Activated CD8-positive, alpha-beta memory T cell treated with anti-CD3 and anti-CD28 coated beads, Interleukin-2, amount 50 U/mL, for 4 hours (primary cell): ENCODE measurements at regions not wholly inside any gene's neighbourhood (a gene's known extent, or its start where the extent isn't known, plus 50 kb on each side); places are given as distances from the start of the nearest gene placed in this dataset.

Experiments
- DNase-seq: peaks from one replicate; pipeline ENCODE4 v3.0.0-alpha.2; 2020

DNA sequence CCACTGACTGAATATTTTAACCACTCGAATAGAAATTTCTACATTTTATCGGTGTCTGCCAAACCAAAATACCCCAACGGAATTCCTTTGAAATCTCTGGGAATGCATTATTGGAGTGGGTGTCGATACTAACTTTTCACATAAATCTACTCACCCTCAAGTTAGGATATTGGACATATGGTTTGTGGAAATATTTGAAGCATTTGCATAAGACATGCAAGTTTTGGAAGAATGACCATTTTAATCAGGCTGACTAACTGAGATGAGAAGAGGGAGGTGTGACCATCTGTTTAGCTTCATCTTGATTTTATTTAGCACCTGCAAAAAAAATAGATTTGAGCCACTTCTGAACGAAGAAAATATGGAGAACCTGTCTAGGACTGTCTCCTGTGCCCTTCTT is 61.2 kb downstream of the KLF6 start:
- DNase-seq = no peak

DNA sequence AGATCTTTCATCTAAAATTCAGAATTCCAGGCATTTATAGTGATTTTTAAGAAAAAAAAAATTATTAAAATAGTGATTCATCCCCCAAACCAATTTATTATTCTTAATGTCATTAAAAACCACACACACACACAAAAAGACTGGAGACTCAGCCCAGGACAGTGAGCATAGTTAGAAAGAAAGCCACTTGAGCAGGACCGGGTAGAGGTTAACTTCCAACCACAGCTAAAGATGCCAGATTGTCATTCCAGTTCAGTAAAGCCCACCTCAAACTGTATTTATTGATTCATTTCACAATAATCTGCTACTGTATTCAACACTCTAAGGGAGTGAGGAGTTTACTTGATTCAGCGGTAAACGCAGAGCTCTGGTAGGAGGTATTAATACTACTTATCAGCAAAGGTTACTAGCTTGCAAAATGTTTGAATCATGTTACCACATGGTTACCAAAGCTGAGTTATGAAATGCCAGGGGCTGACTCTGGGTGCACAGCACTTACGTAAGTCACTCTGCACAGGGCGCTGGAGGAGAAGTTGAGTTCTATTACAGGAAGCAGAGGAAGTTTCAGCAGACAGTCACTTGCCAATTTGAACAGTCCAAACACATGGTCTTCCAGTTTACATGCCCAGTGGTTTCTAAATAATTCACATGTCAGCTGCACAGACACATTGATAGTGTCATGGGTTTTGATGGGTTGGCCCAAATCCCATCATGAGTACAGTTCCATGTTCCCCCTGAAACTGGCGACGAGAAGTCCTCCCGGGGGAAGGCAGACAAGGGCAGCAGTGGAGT is 64.6 kb downstream of the KLF6 start:
- no peak for DNase-seq

DNA sequence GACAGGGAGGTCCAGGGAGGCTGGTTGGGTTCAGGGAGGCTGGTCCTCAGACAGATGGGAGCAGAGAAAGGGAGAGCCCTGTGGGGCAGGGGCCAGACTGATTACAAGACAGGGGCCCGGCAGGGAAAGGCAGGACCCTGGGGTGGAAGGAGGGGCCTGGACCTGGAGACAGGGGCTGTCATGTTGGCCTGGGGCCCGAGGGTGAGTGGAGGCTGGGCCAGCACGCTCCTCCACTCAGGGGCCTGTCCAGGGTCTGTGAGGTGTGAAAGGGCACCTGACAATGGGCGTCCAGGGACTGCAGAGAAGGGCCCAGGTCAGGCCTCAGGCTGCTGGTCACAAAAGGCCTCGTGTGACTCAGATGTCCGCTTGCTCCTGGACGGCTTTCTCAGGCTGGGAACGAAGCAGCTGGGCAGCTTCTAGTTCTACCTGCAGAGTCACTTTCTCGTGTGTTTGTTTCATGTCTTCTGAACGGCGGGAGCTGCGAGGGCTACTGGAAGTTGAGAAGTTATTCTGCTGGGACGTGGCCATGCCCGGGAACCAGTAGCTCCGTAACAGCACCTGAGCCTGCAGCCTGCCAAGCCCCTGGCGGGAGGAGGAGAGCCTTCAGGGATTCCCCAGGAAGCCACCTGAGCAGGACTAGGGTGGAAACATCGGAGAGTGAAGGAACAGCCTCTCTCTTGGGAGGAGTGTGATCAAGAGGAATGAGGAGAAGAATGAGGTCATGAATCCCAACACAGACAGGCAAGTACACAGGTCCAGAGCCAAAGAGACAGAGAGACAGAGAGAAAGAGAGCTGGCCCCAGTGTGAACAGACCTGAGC is 65.8 kb downstream of the KLF6 start:
- DNase-seq = no peak

DNA sequence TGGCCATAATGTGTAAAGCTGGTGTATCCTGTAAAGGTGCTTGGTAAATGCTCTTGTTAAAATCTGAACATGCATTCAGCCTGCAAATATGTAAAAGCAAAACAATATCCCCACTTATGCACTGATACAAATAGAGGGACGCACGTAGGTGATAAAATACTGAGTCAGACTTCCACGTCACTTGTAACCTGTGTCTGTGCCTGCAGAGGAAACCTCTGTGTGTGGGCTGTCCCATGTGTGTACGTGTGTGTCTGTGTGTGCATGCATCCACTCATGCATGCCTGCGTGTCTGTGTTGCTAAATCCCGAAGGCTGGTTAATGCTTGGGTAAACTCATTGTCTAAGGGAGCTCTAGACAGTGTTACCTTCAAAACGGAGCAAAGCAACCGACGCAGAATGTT is 68.9 kb downstream of the KLF6 start:
- DNase-seq = no peak

DNA sequence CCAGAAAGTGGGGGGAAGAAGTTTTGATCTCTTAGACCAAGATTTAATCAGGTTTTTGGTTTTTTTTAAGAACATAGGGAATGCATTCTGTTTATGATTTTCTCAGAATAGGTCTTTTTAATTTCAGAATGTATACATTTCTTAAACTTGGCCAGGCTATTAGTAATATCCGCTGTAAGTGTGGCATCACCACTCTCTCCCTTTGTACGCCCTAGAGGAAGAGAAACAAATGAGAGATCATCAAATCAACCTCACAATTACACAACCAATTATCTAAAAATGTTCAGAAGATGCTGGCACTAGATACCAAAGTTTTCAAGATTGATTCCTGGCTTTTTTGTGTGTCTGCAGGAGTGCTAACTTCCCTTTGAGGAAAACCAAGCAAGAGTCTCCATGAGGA is 70.0 kb downstream of the KLF6 start:
- DNase-seq = no peak

DNA sequence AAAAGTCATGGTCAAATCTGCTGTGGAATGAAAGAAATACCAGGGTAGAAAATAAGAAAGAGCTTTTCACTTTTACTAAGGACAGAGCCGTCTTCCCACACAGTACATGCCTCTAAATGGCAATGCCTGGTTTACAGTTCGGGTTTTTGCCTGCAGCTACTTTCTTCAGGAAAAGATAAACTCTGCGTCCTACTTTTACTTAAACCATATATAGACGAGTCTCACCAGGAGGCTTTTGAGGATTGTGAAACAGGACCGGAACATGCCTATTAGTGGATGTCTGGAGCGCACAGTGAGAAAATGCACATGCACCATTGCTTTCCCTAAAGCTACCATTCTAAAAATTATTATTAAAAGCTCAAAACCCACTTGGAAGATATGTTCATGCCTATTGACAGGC is 70.5 kb downstream of the KLF6 start:
- DNase-seq = no peak

DNA sequence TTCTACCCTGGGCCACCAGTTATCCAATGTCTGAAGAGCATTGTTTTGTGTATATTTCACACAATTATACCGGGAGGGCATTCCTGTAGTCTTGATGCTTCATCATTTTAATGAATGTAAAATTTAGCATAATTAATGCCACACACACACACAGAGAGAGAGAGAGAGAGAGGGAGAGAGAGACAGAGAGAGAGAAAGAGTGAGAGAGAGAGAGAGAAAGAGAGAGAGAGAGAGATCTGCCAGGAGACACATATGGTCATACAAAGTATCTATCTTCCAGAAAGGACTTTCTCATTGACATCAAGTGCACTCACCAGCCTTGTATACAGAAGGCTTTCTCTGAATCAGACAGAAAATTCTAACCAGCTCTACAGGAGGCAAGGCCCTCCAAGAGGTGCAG is 72.3 kb downstream of the KLF6 start:
- no peak for DNase-seq

DNA sequence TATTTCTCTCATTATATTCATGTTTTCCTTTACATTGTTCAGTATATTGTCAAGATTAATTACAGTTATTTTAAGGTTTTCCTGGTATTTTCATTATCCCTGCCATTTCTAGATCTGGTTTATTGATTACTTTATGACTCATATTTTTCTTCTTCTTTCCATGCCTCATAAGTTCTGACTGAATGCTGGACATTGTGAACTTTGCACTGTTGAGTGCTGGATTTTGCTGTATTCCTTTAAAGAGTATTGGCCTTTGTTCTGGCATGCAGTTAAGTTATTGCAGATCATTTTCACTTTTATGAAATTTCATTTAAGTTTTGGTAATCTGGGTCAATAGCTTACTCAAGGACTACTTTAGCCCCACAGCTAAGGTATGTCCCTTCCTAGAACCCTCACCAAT is 73.1 kb downstream of the KLF6 start:
- no peak for DNase-seq

DNA sequence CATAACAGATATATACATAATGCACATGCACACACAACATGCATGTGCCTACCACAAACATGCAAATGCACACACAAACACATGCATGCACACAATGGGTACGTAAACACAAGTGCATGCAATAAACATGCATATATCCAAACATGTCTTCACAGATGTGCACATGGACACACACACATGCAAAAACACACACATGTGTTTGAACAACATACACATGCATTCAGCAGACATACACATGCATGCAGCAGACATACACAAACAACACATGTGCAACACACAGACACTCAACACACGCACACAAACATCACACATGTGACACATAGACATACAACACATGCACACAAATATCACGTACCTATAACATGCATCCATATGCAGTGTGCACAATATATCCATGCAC is 74.2 kb downstream of the KLF6 start:
- DNase-seq = no peak

DNA sequence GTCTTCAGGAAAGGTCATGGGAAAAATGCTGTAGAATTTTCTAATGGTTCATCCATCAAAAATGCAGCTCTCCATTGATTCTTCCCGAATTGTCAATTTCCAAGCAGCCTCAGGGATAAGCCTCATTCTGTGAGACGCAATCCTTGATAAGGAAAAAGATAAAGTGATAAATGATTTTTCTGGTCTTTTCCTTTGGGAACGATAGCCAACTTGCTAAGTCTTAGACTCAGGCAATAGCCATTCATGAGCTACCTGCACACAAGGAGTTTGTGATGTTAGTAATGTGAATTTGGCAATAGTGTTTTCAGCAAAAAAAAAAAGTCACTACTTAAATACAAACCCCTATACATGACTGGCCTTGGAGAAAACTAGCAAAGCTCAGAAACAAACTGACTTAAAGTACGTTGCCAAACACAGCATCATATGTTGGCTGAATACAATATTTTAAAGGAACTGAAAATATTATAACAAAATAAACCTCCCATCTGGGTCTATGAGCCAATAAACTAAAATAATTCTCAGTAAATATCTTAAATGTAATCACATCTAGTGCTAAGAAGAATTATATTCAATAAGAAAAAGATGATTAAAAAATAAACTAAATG is 75.5 kb downstream of the KLF6 start:
- no peak for DNase-seq

DNA sequence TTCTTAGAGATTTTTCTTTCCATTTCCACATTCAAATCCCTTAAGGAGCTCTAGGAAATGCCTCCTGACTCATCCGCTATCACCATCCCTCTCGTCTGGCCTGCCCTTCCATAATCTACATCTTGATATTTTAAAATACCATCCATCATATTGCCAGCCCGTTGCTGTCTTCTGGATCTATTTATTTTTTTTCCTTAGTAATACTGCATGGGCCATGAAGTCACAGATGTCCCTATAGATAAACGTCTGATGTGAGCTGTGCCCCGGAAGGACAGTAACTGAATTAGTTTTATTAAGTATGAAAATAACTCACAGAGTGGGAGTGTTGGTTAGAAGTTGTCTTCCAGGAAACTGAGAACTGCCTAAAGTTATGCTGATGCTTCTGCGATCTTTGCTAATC is 76.2 kb downstream of the KLF6 start:
- DNase-seq = no peak

DNA sequence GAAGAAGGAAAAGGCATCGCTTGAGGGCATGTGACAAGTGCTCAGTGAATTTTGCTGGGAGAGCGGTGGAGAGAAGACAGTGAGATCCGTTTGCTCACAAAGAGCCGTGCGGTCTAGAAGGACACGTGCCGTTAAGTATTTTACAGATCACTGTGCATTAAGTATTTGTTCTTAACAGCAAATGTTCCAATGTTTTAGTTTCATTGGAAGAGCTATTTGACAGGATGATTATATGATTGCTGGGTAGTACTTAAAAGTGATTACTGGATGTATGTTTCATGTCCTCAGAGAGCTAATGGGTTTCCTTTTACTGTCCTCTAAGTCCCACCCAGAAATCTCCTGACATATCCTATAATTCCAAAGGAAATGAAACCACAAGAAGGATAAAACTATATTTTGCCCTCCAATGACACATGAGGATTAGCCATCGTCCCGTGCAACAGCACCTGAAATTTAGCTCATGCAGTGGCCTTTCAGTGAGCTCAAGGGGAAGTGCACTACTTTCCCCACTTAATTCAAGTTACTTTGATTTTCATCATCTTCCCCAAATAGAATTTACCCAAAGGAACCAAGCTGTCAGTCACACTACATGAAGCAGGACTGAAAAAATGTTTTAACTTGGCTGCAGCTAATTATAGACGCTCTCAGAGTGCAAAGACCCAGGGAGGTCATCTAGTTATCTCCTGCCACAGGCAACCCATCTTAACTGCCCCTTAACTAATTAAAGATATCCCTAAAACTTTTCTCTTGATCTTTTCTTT is 80.3 kb downstream of the KLF6 start:
- no peak for DNase-seq

DNA sequence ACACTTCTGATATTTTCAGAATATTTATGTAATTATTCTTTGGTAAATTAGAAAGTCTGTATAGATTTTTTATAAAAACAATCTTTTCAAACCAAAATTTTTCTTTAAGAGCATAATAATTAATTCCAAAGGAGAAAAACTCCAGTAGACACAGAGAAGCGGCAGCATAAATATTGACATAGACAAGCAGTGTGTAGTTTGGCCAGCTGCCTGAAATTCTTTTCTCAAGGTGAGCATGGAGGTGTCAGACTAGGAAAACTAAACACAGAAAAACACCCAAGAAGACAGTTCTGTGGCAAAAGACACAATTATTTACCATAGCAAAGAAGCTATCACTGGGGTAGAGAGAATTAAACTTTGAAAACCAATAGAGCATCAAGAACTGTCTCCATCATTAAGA is 82.4 kb downstream of the KLF6 start:
- DNase-seq = no peak

DNA sequence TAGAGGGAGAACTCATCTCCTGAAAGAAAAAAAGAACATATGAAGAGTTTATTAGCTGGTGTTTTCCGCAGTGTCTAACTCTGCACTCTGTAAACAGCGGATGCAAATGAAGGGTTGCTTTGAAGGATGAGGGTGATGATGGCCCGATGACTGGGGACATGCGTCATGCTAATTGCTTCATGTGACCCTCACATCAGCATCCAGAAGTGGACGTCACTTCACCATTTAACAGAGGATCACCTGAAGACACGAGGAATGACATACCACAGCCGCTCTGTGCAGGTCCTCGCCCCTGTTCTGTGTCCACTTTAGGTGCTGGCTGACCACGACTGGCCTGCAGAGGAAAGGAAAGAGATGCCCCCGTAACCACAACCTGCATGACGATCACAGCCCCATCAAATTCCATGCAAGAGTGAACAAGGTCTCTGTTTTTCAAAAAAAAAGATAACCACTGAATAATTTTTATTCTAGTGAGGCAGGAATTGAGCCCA is 82.9 kb downstream of the KLF6 start:
- no peak for DNase-seq

DNA sequence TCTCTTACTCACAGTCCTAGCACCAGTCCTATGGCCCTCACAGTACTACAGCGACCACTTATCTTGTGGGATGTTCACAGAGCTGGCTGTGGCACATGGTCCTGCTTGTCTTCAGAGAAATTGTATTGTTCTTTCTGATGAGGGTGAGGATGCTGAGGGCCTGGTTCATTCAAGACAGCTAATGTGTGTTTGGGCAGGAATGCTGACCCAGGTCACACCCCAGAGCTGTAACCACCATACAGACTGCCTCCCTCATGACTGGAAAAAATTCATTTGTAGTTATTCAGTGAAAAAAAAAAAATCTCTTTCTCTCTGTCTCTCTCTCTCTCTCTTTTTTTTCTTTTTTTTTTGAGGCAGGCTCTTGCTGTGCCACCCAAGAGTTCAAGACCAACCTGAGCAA is 83.5 kb downstream of the KLF6 start:
- no peak for DNase-seq

DNA sequence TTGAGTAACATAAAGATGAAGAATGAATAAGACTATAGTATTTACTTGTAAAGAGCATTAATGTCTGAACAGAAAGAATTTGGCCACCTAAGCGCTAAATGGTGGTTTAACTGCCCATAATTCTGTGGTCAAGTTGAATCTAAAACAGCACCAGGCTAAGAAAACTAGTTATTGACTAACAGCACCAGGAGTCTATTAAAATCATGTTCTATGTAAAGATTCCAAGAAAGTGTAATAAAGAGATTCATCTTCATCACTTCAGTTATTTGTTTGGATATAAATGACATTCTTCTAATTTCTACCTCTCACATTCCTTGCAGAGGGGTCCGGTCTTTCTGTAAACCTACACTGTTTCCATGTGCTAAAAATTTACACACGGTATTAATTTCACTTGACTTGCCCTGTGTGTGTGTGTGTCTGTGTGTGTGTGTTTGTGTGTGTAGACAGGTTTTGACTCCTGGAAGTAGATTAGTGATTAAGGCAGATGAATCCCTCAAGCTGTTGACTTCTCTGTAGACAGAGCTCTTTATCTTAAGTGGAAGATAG is 84.4 kb downstream of the KLF6 start:
- no peak for DNase-seq

DNA sequence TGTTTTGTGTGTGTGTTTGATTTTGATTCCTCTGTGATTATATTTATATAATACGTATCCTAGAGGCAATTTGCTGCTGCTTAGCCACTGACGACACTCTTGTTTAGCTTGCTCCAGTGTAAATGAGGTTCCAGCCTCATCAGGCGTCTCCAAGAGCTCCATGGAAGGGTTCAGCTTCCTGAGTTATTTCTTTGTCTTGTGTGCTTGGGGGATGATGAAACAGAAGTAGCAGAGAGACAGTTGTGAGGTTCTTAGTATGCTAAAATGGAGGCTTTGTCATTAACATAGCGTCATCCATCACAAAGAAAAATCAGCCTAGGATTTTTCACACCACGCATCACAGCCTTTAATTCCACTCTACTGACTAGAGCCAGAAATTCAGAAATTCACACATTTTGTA is 85.1 kb downstream of the KLF6 start:
- no peak for DNase-seq

DNA sequence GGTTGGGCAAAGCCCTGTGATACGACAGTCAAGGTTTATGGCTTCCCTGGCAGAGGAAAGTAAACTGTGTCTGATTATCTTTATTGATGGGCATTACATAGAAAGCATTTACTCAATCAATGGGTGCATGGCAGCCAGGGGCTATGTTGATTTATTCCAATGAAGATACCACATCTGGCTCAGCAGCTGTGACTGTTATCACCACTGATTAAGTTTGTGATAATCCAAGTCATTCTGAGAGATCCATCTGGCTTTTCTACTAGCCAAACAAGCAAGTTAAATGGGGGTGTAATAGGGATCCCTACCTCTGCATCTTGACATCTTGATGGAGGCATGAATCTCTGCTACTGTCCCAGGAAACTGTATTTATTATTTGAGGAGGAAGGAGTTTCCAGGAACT is 86.7 kb downstream of the KLF6 start:
- DNase-seq = no peak

DNA sequence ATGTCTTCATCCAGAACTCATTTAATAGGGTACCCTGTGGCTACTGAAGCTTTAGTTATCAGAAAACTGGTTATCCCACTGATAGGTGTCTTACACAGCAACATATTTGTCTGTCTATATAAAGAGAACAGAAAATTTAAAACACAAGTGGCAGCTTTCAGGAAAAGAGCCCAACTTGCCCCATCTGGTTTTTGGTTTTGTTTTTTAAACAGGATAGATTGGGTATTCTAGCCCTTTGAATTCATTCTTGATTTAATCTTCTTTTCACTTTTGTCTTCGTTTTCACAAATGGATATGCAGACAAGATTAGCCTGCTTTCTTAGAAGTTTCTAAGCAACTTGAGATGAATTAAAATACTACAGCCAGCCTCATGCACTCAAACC is 91.3 kb downstream of the KLF6 start:
- no peak for DNase-seq

DNA sequence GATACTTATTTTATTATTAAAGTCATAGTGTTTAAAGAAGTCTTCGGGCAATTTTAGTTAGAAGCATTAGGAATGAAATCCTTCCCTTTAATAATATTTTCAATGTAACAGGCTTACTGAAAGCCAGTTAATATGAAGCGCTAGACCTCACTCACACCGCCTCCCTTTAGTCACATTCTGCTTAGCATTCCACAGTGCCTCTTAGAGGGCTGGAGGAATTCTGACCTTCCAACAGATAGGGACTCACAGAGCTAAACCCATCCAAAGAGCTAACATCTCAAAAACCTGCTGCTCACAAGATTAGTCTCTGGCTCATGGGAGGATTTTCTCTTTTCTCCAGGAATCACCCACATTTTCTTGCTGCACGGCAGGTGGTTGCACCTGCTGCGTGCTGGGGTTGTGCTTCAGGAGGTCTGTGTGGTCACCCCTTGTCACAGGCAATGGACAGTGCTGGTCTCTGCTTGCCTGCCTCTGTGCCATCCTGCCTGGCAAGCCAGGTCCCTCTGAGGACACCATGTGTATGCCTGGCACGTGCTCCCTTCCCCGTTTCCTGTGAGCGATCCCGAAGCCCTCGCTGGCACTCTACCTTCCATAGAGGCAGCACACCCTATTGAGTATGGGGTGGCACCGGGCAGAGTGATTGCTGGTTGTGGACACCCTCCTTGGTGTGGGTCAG is 91.8 kb downstream of the KLF6 start:
- no peak for DNase-seq

DNA sequence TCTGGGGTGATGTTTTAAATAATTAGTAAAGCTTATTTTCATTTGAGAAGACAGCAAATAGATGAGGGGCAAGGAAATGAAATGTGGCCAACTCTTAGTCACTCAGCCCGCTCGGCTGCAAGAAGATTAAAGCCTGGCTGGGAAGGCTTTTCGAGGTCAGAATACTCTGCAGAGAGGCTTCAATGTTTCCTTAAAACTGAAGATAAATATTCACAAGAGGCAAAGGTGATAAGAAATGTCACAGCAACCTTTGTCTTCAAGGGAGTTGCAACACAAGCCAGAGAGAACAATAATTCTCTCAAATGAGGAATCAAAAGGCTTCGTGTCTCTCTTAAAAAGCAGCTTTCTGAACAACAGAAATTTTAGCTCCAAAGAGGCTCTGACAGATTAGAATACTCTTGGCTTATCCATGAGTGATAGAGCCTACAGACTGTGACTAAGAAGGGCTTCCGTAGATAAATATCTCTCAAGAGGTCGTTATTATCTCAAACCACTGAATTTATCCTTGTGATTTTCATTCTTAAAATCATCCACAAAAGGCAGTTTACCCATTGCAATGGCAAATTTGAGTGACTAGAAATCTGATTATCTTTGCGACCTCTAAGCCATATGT is 92.5 kb downstream of the KLF6 start:
- DNase-seq = no peak

DNA sequence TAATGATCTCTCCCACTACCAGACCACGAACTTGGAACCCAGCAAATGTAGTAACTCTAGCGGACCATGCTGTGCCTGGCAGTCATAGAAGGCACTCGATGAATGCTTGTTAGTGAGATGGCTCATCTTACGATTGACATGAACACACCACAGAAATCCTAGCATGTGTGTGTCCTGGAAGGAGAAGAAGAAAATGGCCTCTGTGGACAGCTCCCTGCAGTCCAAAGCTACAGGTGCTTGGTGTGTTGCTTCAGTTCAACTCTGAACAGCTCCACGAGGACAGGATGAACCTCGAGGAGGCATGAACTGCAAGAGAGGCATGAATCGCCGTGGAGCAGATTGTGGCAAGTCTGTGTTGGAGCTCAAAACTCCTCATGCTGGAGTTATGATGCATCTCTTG is 93.5 kb downstream of the KLF6 start:
- DNase-seq = no peak
